Hematopoietic multipotent progenitor cell treated with erythropoietin and hydrocortisone succinate and interleukin-3 and kit ligand, for 6 days (in vitro differentiated cells): ENCODE measurements at regions not wholly inside any gene's neighbourhood (a gene's known extent, or its start where the extent isn't known, plus 50 kb on each side); places are given as distances from the start of the nearest gene placed in this dataset.

Experiments used
- DNase-seq: peaks from one replicate; pipeline ENCODE4 v3.0.0-alpha.2; 2015

GRCh38 chr2:60659026-60659425 lies 97.0 kb upstream of the PAPOLG start:
- DNase-seq, result no peak

GRCh38 chr2:60661073-60661738 lies 94.9 kb upstream of the PAPOLG start:
- no peak for DNase-seq

- no peak for DNase-seq
These were observed 93.3 kb upstream of the PAPOLG start for GRCh38 chr2:60662781-60663180.

GRCh38 chr2:60671966-60672365 lies 84.1 kb upstream of the PAPOLG start:
- no peak for DNase-seq

- DNase-seq, result peak; percentile 91
These were observed 81.4 kb upstream of the PAPOLG start for GRCh38 chr2:60674524-60675165.

GRCh38 chr2:60675301-60675700 lies 80.8 kb upstream of the PAPOLG start:
- no peak for DNase-seq

- DNase-seq, result peak; percentile 69
These were observed 79.2 kb upstream of the PAPOLG start for GRCh38 chr2:60676706-60677330.

GRCh38 chr2:60677356-60677755 lies 78.7 kb upstream of the PAPOLG start:
- DNase-seq, result no peak

GRCh38 chr2:60678551-60678950 lies 77.5 kb upstream of the PAPOLG start:
- no peak for DNase-seq

- no peak for DNase-seq
These were observed 76.9 kb upstream of the PAPOLG start for GRCh38 chr2:60679036-60679780.

- DNase-seq, result no peak
These were observed 62.5 kb upstream of the PAPOLG start for GRCh38 chr2:60693551-60693950.

- no peak for DNase-seq
These were observed 60.3 kb upstream of the PAPOLG start for GRCh38 chr2:60695793-60696192.

- no peak for DNase-seq
These were observed 56.5 kb upstream of the PAPOLG start for GRCh38 chr2:60699617-60700016.

- no peak for DNase-seq
These were observed 50.0 kb upstream of the PAPOLG start for GRCh38 chr2:60706021-60706420.
